ENCODE measurements at regions not wholly inside any gene's neighbourhood (a gene's known extent, or its start where the extent isn't known, plus 50 kb on each side); places are given as distances from the start of the nearest gene placed in this dataset.

GRCh38 chr3:176469694-176470205, 727.5 kb downstream of the TBL1XR1 start (continued):
- TF ChIP-seq STAT6 (CRISPR knock-in tag; conservative IDR thresholded peaks at IDR 0.05; ENCODE audit: low read depth), result no peak
- no peak for TF ChIP-seq OVOL2 (CRISPR knock-in tag; IDR thresholded peaks at IDR 0.05; ENCODE audit: borderline replicate concordance)
- TF ChIP-seq, protein P1, sequence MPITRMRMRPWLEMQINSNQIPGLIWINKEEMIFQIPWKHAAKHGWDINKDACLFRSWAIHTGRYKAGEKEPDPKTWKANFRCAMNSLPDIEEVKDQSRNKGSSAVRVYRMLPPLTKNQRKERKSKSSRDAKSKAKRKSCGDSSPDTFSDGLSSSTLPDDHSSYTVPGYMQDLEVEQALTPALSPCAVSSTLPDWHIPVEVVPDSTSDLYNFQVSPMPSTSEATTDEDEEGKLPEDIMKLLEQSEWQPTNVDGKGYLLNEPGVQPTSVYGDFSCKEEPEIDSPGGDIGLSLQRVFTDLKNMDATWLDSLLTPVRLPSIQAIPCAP (CRISPR knock-in tag; IDR thresholded peaks at IDR 0.05), result no peak
- TF ChIP-seq, protein P2, sequence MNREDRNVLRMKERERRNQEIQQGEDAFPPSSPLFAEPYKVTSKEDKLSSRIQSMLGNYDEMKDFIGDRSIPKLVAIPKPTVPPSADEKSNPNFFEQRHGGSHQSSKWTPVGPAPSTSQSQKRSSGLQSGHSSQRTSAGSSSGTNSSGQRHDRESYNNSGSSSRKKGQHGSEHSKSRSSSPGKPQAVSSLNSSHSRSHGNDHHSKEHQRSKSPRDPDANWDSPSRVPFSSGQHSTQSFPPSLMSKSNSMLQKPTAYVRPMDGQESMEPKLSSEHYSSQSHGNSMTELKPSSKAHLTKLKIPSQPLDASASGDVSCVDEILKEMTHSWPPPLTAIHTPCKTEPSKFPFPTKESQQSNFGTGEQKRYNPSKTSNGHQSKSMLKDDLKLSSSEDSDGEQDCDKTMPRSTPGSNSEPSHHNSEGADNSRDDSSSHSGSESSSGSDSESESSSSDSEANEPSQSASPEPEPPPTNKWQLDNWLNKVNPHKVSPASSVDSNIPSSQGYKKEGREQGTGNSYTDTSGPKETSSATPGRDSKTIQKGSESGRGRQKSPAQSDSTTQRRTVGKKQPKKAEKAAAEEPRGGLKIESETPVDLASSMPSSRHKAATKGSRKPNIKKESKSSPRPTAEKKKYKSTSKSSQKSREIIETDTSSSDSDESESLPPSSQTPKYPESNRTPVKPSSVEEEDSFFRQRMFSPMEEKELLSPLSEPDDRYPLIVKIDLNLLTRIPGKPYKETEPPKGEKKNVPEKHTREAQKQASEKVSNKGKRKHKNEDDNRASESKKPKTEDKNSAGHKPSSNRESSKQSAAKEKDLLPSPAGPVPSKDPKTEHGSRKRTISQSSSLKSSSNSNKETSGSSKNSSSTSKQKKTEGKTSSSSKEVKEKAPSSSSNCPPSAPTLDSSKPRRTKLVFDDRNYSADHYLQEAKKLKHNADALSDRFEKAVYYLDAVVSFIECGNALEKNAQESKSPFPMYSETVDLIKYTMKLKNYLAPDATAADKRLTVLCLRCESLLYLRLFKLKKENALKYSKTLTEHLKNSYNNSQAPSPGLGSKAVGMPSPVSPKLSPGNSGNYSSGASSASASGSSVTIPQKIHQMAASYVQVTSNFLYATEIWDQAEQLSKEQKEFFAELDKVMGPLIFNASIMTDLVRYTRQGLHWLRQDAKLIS (CRISPR knock-in tag; IDR thresholded peaks at IDR 0.05; ENCODE audit: borderline replicate concordance), result no peak
- TF ChIP-seq TEAD4 (CRISPR knock-in tag; IDR thresholded peaks at IDR 0.05), result no peak
- TF ChIP-seq, protein P3, sequence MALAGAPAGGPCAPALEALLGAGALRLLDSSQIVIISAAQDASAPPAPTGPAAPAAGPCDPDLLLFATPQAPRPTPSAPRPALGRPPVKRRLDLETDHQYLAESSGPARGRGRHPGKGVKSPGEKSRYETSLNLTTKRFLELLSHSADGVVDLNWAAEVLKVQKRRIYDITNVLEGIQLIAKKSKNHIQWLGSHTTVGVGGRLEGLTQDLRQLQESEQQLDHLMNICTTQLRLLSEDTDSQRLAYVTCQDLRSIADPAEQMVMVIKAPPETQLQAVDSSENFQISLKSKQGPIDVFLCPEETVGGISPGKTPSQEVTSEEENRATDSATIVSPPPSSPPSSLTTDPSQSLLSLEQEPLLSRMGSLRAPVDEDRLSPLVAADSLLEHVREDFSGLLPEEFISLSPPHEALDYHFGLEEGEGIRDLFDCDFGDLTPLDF (CRISPR knock-in tag; IDR thresholded peaks at IDR 0.05), result no peak
- TF ChIP-seq NFE2L1 (CRISPR knock-in tag; IDR thresholded peaks at IDR 0.05), result no peak
- no peak for TF ChIP-seq ZNF416 (CRISPR knock-in tag; IDR thresholded peaks at IDR 0.05)
- TF ChIP-seq ZNF138 (CRISPR knock-in tag; conservative IDR thresholded peaks at IDR 0.05), result no peak
- TF ChIP-seq, protein P4, sequence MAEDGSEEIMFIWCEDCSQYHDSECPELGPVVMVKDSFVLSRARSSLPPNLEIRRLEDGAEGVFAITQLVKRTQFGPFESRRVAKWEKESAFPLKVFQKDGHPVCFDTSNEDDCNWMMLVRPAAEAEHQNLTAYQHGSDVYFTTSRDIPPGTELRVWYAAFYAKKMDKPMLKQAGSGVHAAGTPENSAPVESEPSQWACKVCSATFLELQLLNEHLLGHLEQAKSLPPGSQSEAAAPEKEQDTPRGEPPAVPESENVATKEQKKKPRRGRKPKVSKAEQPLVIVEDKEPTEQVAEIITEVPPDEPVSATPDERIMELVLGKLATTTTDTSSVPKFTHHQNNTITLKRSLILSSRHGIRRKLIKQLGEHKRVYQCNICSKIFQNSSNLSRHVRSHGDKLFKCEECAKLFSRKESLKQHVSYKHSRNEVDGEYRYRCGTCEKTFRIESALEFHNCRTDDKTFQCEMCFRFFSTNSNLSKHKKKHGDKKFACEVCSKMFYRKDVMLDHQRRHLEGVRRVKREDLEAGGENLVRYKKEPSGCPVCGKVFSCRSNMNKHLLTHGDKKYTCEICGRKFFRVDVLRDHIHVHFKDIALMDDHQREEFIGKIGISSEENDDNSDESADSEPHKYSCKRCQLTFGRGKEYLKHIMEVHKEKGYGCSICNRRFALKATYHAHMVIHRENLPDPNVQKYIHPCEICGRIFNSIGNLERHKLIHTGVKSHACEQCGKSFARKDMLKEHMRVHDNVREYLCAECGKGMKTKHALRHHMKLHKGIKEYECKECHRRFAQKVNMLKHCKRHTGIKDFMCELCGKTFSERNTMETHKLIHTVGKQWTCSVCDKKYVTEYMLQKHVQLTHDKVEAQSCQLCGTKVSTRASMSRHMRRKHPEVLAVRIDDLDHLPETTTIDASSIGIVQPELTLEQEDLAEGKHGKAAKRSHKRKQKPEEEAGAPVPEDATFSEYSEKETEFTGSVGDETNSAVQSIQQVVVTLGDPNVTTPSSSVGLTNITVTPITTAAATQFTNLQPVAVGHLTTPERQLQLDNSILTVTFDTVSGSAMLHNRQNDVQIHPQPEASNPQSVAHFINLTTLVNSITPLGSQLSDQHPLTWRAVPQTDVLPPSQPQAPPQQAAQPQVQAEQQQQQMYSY (CRISPR knock-in tag; IDR thresholded peaks at IDR 0.05), result no peak

DNA sequence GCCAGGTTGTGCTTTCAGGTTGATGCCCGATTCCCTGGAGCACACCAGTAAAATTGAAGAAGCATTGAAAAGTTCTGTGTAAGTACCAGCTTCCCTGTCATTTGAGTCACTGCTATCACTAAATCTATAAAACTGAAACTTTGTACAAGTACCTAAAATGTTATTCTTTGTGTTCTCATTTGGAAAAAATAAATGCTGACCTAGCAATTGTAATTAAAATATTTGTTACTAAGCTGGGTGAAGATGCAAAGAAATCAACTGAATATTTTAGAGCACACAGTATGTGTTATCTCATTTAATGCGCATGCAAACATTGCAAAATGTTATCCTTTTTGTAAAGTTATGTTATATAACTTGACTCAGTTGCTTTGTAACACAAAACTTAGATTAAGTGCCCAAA, 733.7 kb downstream of the TBL1XR1 start:
- Mint-ChIP-seq H3K27me3 (ENCODE audit: low read depth) (peaks cover 14% of the 10 kb centered on the region), H3K27ac (no peak overlapping the region), H3K36me3 (no peaks in the 10 kb centered on the region), H3K9me3 (peaks cover 12% of the 10 kb centered on the region), H3K4me1 (no peaks in the 10 kb centered on the region), H3K4me3 (no peak overlapping the region)
- CTCF ChIA-PET, result no interaction called here
- no peak for DNase-seq (ENCODE audit: low spot score)
- ATAC-seq, result no peak
- POLR2A ChIA-PET, result no interaction called here
- TF ChIP-seq CREM (CRISPR knock-in tag; IDR thresholded peaks at IDR 0.05) (no peak), CREB1 (CRISPR knock-in tag; IDR thresholded peaks at IDR 0.05) (no peak), PRRX2 (CRISPR knock-in tag; IDR thresholded peaks at IDR 0.05) (no peak)
- TF ChIP-seq, protein P5, sequence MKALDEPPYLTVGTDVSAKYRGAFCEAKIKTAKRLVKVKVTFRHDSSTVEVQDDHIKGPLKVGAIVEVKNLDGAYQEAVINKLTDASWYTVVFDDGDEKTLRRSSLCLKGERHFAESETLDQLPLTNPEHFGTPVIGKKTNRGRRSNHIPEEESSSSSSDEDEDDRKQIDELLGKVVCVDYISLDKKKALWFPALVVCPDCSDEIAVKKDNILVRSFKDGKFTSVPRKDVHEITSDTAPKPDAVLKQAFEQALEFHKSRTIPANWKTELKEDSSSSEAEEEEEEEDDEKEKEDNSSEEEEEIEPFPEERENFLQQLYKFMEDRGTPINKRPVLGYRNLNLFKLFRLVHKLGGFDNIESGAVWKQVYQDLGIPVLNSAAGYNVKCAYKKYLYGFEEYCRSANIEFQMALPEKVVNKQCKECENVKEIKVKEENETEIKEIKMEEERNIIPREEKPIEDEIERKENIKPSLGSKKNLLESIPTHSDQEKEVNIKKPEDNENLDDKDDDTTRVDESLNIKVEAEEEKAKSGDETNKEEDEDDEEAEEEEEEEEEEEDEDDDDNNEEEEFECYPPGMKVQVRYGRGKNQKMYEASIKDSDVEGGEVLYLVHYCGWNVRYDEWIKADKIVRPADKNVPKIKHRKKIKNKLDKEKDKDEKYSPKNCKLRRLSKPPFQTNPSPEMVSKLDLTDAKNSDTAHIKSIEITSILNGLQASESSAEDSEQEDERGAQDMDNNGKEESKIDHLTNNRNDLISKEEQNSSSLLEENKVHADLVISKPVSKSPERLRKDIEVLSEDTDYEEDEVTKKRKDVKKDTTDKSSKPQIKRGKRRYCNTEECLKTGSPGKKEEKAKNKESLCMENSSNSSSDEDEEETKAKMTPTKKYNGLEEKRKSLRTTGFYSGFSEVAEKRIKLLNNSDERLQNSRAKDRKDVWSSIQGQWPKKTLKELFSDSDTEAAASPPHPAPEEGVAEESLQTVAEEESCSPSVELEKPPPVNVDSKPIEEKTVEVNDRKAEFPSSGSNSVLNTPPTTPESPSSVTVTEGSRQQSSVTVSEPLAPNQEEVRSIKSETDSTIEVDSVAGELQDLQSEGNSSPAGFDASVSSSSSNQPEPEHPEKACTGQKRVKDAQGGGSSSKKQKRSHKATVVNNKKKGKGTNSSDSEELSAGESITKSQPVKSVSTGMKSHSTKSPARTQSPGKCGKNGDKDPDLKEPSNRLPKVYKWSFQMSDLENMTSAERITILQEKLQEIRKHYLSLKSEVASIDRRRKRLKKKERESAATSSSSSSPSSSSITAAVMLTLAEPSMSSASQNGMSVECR (CRISPR knock-in tag; IDR thresholded peaks at IDR 0.05; ENCODE audit: borderline replicate concordance), result no peak
- TF ChIP-seq, protein P6, sequence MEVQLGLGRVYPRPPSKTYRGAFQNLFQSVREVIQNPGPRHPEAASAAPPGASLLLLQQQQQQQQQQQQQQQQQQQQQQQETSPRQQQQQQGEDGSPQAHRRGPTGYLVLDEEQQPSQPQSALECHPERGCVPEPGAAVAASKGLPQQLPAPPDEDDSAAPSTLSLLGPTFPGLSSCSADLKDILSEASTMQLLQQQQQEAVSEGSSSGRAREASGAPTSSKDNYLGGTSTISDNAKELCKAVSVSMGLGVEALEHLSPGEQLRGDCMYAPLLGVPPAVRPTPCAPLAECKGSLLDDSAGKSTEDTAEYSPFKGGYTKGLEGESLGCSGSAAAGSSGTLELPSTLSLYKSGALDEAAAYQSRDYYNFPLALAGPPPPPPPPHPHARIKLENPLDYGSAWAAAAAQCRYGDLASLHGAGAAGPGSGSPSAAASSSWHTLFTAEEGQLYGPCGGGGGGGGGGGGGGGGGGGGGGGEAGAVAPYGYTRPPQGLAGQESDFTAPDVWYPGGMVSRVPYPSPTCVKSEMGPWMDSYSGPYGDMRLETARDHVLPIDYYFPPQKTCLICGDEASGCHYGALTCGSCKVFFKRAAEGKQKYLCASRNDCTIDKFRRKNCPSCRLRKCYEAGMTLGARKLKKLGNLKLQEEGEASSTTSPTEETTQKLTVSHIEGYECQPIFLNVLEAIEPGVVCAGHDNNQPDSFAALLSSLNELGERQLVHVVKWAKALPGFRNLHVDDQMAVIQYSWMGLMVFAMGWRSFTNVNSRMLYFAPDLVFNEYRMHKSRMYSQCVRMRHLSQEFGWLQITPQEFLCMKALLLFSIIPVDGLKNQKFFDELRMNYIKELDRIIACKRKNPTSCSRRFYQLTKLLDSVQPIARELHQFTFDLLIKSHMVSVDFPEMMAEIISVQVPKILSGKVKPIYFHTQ (CRISPR knock-in tag; IDR thresholded peaks at IDR 0.05), result no peak

Data from WTC11 (cell line).